Activated T-cell treated with anti-CD3 and anti-CD28 coated beads, Interleukin-2, amount 50 U/mL, for 24 hours (primary cell): ENCODE measurements at regions not wholly inside any gene's neighbourhood (a gene's known extent, or its start where the extent isn't known, plus 50 kb on each side); places are given as distances from the start of the nearest gene placed in this dataset.

Source experiments
- DNase-seq: peaks from one replicate; pipeline ENCODE4 v3.0.0-alpha.2; 2020
- H3K27ac Mint-ChIP-seq: 2 replicates; pipeline ENCODE4 v1.8.0; 2020; ENCODE audit warnings: mild to moderate bottlenecking, mixed read lengths
- H3K27me3 Mint-ChIP-seq: 2 replicates; pipeline ENCODE4 v1.8.0; 2020; ENCODE audit warnings: mixed read lengths
- H3K36me3 Mint-ChIP-seq: 2 replicates; pipeline ENCODE4 v1.8.0; 2020; ENCODE audit warnings: low read depth, mixed read lengths
- H3K4me1 Mint-ChIP-seq: 2 replicates; pipeline ENCODE4 v1.8.0; 2020; ENCODE audit warnings: low read depth, mixed read lengths
- H3K4me3 Mint-ChIP-seq: 2 replicates; pipeline ENCODE4 v1.8.0; 2020; ENCODE audit warnings: mild to moderate bottlenecking, moderate library complexity, mixed read lengths
- H3K9me3 Mint-ChIP-seq: 2 replicates; pipeline ENCODE4 v1.8.0; 2020; ENCODE audit warnings: mixed read lengths

- peaks cover 36% of the 10 kb centered on the region for H3K4me1 Mint-ChIP-seq
- H3K27ac Mint-ChIP-seq = no peak overlapping the region
- no peak overlapping the region for H3K4me3 Mint-ChIP-seq
- no peaks in the 10 kb centered on the region for H3K27me3 Mint-ChIP-seq
- no peak for DNase-seq
- peaks cover 7% of the 10 kb centered on the region for H3K9me3 Mint-ChIP-seq
- H3K36me3 Mint-ChIP-seq = peaks cover 26% of the 10 kb centered on the region
Observed at GRCh38 chr6:144728804-144729203, 443.7 kb downstream of the UTRN start.

DNA sequence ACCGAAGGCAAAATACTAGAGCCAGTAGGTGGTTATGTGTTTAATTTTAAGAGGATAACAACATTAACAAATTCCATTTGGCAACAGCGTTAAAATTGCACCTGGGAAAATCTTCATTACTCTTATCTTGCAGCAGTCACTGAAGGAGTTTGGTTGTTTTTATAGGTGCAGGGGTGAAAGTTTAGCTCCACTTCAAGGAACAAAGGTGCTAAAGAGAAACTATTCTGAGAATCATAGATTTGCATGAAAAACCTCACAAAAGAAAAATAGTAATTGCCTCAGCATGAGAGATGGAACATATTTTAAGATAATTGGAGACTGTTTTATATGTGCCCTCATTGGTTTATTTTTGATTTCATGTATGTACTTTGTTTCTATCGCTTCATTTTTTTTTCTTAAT lies 444.4 kb downstream of the UTRN start:
- Mint-ChIP-seq H3K27me3 (no peaks in the 10 kb centered on the region), H3K4me3 (no peak overlapping the region), H3K9me3 (peaks cover 6% of the 10 kb centered on the region), H3K36me3 (peaks cover 31% of the 10 kb centered on the region), H3K4me1 (peaks cover 36% of the 10 kb centered on the region), H3K27ac (peak overlapping the region; percentile 47)
- no peak for DNase-seq

GRCh38 chr6:144730088-144730645 lies 445.0 kb downstream of the UTRN start:
- no peak for DNase-seq
- Mint-ChIP-seq H3K27ac (peak overlapping the region; percentile 67), H3K27me3 (no peaks in the 10 kb centered on the region), H3K9me3 (no peaks in the 10 kb centered on the region), H3K4me1 (peaks cover 31% of the 10 kb centered on the region), H3K4me3 (no peak overlapping the region), H3K36me3 (peaks cover 34% of the 10 kb centered on the region)

GRCh38 chr6:144731229-144731628 lies 446.1 kb downstream of the UTRN start:
- H3K27me3 Mint-ChIP-seq = no peaks in the 10 kb centered on the region
- peaks cover 39% of the 10 kb centered on the region for H3K36me3 Mint-ChIP-seq
- no peak overlapping the region for H3K27ac Mint-ChIP-seq
- H3K4me3 Mint-ChIP-seq = no peak overlapping the region
- peaks cover 22% of the 10 kb centered on the region for H3K4me1 Mint-ChIP-seq
- no peak for DNase-seq
- H3K9me3 Mint-ChIP-seq = no peaks in the 10 kb centered on the region

DNA sequence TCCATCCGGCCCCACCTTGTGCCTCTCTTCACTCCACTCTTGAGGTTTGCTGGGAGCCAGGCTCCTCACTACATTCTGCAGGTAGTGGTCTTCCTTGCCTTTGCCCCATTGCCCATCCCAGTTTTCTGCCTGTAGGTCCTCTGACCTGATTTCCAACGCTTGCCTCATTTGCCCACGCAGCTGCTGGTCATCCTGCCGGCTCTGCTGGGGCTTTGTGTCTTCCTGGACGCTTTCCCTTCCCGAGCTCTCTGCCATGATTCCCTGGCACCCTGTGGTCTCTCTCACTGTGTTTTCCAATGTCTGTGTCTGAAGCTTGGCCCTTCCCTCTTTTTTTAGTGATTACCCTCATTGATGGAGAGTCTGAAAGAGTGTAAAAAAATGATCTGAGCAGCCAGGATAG lies 451.6 kb downstream of the UTRN start:
- H3K4me3 Mint-ChIP-seq = no peak overlapping the region
- no peak overlapping the region for H3K27ac Mint-ChIP-seq
- no peaks in the 10 kb centered on the region for H3K9me3 Mint-ChIP-seq
- H3K4me1 Mint-ChIP-seq = no peaks in the 10 kb centered on the region
- no peaks in the 10 kb centered on the region for H3K27me3 Mint-ChIP-seq
- DNase-seq = no peak
- peaks cover 34% of the 10 kb centered on the region for H3K36me3 Mint-ChIP-seq

DNA sequence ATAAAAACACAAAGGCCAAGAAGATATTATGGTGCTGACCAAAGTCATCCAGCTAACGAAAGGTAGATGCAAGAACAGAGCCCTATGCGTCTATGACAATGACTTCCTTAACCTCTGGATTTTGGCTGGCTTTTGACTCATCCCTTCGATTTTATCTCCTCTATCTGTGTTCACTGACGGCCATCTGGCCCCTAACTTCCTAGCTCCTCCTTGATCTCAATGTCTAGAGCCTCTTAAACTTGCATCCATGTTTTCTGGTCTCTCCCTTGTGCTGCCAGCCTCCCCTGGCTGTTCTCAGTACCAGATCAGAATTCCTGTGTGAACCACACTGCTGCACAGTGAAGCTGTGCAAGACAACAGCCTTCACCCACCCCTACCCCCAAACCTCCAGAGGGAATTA lies 452.9 kb downstream of the UTRN start:
- Mint-ChIP-seq H3K36me3 (peaks cover 25% of the 10 kb centered on the region), H3K9me3 (no peaks in the 10 kb centered on the region), H3K4me1 (no peaks in the 10 kb centered on the region), H3K27me3 (no peaks in the 10 kb centered on the region), H3K4me3 (no peak overlapping the region), H3K27ac (no peak overlapping the region)
- DNase-seq = no peak

- H3K4me1 Mint-ChIP-seq = peaks cover 3% of the 10 kb centered on the region
- DNase-seq = no peak
- H3K36me3 Mint-ChIP-seq = peaks cover 10% of the 10 kb centered on the region
- no peaks in the 10 kb centered on the region for H3K27me3 Mint-ChIP-seq
- H3K4me3 Mint-ChIP-seq = no peak overlapping the region
- H3K27ac Mint-ChIP-seq = no peak overlapping the region
- no peaks in the 10 kb centered on the region for H3K9me3 Mint-ChIP-seq
Observed at GRCh38 chr6:144739873-144740272, 454.7 kb downstream of the UTRN start.

DNA sequence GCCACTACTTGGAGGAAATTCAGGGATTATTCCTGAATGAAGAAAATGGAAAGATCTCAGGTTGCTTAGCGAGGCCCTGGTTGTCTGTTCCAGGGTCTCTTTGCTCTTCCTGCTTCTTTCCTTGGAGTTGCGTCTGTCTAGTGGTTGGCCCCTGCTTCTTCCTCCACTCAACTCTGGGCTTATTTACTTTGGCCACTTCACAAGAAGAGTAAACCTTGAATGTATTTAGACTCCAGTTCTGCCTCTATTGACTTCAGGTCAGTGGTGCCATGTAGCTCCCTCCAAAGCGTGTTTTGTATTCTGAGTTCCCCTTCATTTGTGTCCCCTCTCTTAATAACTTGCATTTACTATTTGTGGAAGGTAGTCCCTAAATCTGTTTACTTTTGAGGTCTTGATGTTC lies 456.5 kb downstream of the UTRN start:
- H3K36me3 Mint-ChIP-seq = peaks cover 6% of the 10 kb centered on the region
- peaks cover 3% of the 10 kb centered on the region for H3K4me1 Mint-ChIP-seq
- DNase-seq = no peak
- H3K27ac Mint-ChIP-seq = no peak overlapping the region
- no peak overlapping the region for H3K4me3 Mint-ChIP-seq
- H3K27me3 Mint-ChIP-seq = no peaks in the 10 kb centered on the region
- no peaks in the 10 kb centered on the region for H3K9me3 Mint-ChIP-seq

- Mint-ChIP-seq H3K36me3 (peaks cover 9% of the 10 kb centered on the region), H3K9me3 (no peaks in the 10 kb centered on the region), H3K4me1 (peaks cover 9% of the 10 kb centered on the region), H3K27ac (no peak overlapping the region), H3K27me3 (no peaks in the 10 kb centered on the region), H3K4me3 (no peak overlapping the region)
- no peak for DNase-seq
Observed at GRCh38 chr6:144742779-144743178, 457.6 kb downstream of the UTRN start.

DNA sequence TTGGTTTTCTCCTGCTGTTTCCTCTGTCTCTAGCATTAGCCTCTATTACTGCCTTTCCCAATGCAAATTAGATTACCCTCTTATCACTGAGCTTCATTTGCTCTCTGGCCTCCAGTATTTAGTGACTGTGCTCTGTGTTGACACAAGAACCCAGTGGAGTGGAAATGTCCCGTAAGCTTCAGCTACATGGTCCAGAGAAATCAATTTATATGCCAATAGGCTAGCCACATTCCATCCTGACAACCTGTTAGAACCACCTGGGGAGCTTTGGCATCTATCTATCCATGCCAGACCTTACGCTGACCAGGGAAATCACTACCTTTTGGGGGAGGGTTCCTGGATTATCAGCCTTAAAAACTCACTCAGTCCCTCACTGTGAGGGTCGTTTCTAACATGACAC lies 459.6 kb downstream of the UTRN start:
- no peak for DNase-seq
- Mint-ChIP-seq H3K4me1 (peaks cover 9% of the 10 kb centered on the region), H3K4me3 (no peak overlapping the region), H3K36me3 (peaks cover 17% of the 10 kb centered on the region), H3K9me3 (no peaks in the 10 kb centered on the region), H3K27ac (no peak overlapping the region), H3K27me3 (no peaks in the 10 kb centered on the region)

- H3K27ac Mint-ChIP-seq = no peak overlapping the region
- no peak for DNase-seq
- H3K9me3 Mint-ChIP-seq = no peaks in the 10 kb centered on the region
Observed at GRCh38 chr6:144745439-144745838, 460.3 kb downstream of the UTRN start.

DNA sequence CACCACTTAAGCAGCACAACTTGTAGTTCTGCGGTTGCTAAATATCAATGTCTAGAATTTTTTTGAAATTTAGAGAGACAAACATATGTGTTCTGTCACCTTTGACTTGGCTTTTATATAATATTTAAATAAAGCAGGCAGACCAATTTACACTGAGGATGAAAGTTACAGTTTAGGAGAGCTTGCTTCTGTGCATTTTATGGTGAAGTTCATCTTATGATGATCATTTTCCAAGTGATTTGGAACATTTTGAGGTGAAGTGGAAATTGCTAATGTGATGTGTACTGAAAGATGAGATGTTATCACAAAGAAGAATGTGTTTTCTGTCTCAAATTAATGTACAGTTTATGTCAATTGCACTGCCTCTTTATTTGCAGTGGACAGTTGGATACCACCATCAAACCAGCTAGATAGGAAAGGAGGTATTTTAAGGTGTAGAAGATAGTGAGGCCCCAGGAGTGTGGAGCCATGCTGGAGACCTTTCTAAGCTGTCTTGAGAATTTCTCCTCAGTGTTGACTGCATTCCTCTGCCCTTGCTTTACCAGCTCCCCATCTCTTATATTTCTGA lies 461.9 kb downstream of the UTRN start:
- peak overlapping the region; percentile 38 for H3K27ac Mint-ChIP-seq
- H3K36me3 Mint-ChIP-seq = peaks cover 33% of the 10 kb centered on the region
- no peak for DNase-seq
- H3K4me3 Mint-ChIP-seq = no peak overlapping the region
- no peaks in the 10 kb centered on the region for H3K27me3 Mint-ChIP-seq
- no peaks in the 10 kb centered on the region for H3K9me3 Mint-ChIP-seq
- peaks cover 9% of the 10 kb centered on the region for H3K4me1 Mint-ChIP-seq

More at GRCh38 chr6:144745439-144745838, 460.3 kb downstream of the UTRN start:
- Mint-ChIP-seq H3K4me3 (no peak overlapping the region), H3K27me3 (no peaks in the 10 kb centered on the region), H3K36me3 (peaks cover 20% of the 10 kb centered on the region), H3K4me1 (peaks cover 9% of the 10 kb centered on the region)

GRCh38 chr6:144749263-144749662 lies 464.1 kb downstream of the UTRN start:
- H3K4me3 Mint-ChIP-seq = no peak overlapping the region
- peaks cover 9% of the 10 kb centered on the region for H3K4me1 Mint-ChIP-seq
- H3K36me3 Mint-ChIP-seq = peaks cover 52% of the 10 kb centered on the region
- no peak for DNase-seq
- no peaks in the 10 kb centered on the region for H3K27me3 Mint-ChIP-seq
- no peaks in the 10 kb centered on the region for H3K9me3 Mint-ChIP-seq
- no peak overlapping the region for H3K27ac Mint-ChIP-seq

GRCh38 chr6:144753023-144753705 lies 468.0 kb downstream of the UTRN start:
- peaks cover 64% of the 10 kb centered on the region for H3K36me3 Mint-ChIP-seq
- no peak for DNase-seq
- no peak overlapping the region for H3K4me3 Mint-ChIP-seq
- no peaks in the 10 kb centered on the region for H3K9me3 Mint-ChIP-seq
- H3K4me1 Mint-ChIP-seq = no peaks in the 10 kb centered on the region
- no peak overlapping the region for H3K27ac Mint-ChIP-seq
- H3K27me3 Mint-ChIP-seq = no peaks in the 10 kb centered on the region

GRCh38 chr6:144756469-144756868 lies 471.3 kb downstream of the UTRN start:
- no peaks in the 10 kb centered on the region for H3K27me3 Mint-ChIP-seq
- no peak overlapping the region for H3K27ac Mint-ChIP-seq
- H3K4me3 Mint-ChIP-seq = no peak overlapping the region
- no peaks in the 10 kb centered on the region for H3K9me3 Mint-ChIP-seq
- peaks cover 4% of the 10 kb centered on the region for H3K4me1 Mint-ChIP-seq
- H3K36me3 Mint-ChIP-seq = peaks cover 49% of the 10 kb centered on the region
- DNase-seq = no peak
